Endothelial cell of umbilical vein (primary cell): ENCODE measurements at regions not wholly inside any gene's neighbourhood (a gene's known extent, or its start where the extent isn't known, plus 50 kb on each side); places are given as distances from the start of the nearest gene placed in this dataset.

ENCODE experiments used
- CTCF ChIP-seq, 2 donors: IDR thresholded peaks; 1 replicate in 1 of 2; 2 replicates in 1 of 2; pipeline ENCODE4 v1.5.1; 2011; ENCODE audit warnings: low read length in 2 of 2, mild to moderate bottlenecking in 2 of 2, moderate library complexity in 2 of 2, control low read depth in 1 of 2, inconsistent platforms in 1 of 2, low read depth in 1 of 2; ENCODE audit not compliant: insufficient read depth in 1 of 2; ENCODE audit errors: extremely low read depth in 1 of 2
- EZH2 ChIP-seq: IDR thresholded peaks from 2 replicates; pipeline ENCODE4 v1.6.1; 2012; ENCODE audit warnings: borderline replicate concordance, low read depth, mild to moderate bottlenecking, moderate library complexity, low read length, inconsistent platforms; ENCODE audit not compliant: severe bottlenecking
- MYC ChIP-seq: IDR thresholded peaks from one replicate; pipeline ENCODE4 v1.6.1; 2011; ENCODE audit warnings: mild to moderate bottlenecking, low read depth, low read length
- POLR2A ChIP-seq: IDR thresholded peaks from 2 replicates; pipeline ENCODE4 v1.6.1; 2012; ENCODE audit warnings: low read depth, mild to moderate bottlenecking, control low read depth, low read length
- POLR2AphosphoS5 ChIP-seq: IDR thresholded peaks from 2 replicates; pipeline ENCODE4 v1.6.1; 2012; ENCODE audit warnings: low read depth, mild to moderate bottlenecking, control low read depth, low read length, moderate library complexity; ENCODE audit not compliant: insufficient read depth

- TF ChIP-seq CTCF (IDR thresholded peaks at IDR 0.05; ENCODE audit: extremely low read depth in 1 of 2, insufficient read depth in 1 of 2, low read depth in 1 of 2, low read length in 2 of 2) (no peak), POLR2A (no peak), POLR2AphosphoS5 (no peak), EZH2 (no peak), MYC (no peak)
These were observed 51.8 kb upstream of the GPR31 start for GRCh38 chr6:167209577-167209975.
